HEK293T (cell line): ENCODE measurements at regions not wholly inside any gene's neighbourhood (a gene's known extent, or its start where the extent isn't known, plus 50 kb on each side); places are given as distances from the start of the nearest gene placed in this dataset.
A peak's percentile ranks its signal among the peaks of the same experiment; 100 is the strongest.

Source experiments
- CTCF ChIA-PET: fragments of 350-600 bp; formaldehyde crosslinking; extraction: SDS; loops from one replicate; lab custom pipeline; 2021; ENCODE audit warnings: antibody characterized with exemption, inconsistent platforms; lab: Yijun Ruan, JAX
- POLR2A ChIA-PET: fragments of 350-600 bp; formaldehyde crosslinking; extraction: SDS; loops from one replicate; lab custom pipeline; 2020; ENCODE audit warnings: antibody characterized with exemption, inconsistent platforms; lab: Yijun Ruan, JAX
- DNase-seq: peaks from one replicate; pipeline ENCODE4 v3.0.0; 2012; ENCODE audit warnings: mixed read lengths; ENCODE audit errors: extremely low spot score
- ARNT ChIP-seq: fragments of 450-650 bp; IDR thresholded peaks from 2 replicates; pipeline ENCODE4 v1.6.1; 2017; ENCODE audit warnings: mild to moderate bottlenecking
- BHLHE40 ChIP-seq: fragments of 450-650 bp; IDR thresholded peaks from 2 replicates; pipeline ENCODE4 v1.6.1; 2016; ENCODE audit warnings: mild to moderate bottlenecking, moderate library complexity, borderline replicate concordance
- CTBP1 ChIP-seq: fragments of 450-650 bp; IDR thresholded peaks from 2 replicates; pipeline ENCODE4 v1.6.1; 2016; ENCODE audit warnings: borderline replicate concordance
- ELF4 ChIP-seq: fragments of 450-650 bp; IDR thresholded peaks from 2 replicates; pipeline ENCODE4 v1.6.1; 2017; ENCODE audit warnings: antibody characterized with exemption
- FOXA1 ChIP-seq: fragments of 450-650 bp; IDR thresholded peaks from 2 replicates; pipeline ENCODE4 v1.6.1; 2016; ENCODE audit warnings: mild to moderate bottlenecking
- FOXK2 ChIP-seq: fragments of 450-650 bp; IDR thresholded peaks from 2 replicates; pipeline ENCODE4 v1.6.1; 2016; ENCODE audit warnings: mild to moderate bottlenecking
- FOXM1 ChIP-seq: fragments of 450-650 bp; IDR thresholded peaks from 2 replicates; pipeline ENCODE4 v1.6.1; 2017; ENCODE audit warnings: mild to moderate bottlenecking, borderline replicate concordance
- HDGF ChIP-seq: fragments of 450-650 bp; IDR thresholded peaks from 2 replicates; pipeline ENCODE4 v1.6.1; 2017; ENCODE audit warnings: antibody characterized with exemption, borderline replicate concordance
- L3MBTL2 ChIP-seq: fragments of 450-650 bp; conservative IDR thresholded peaks from 2 replicates; pipeline ENCODE4 v1.6.1; 2016; ENCODE audit warnings: mild to moderate bottlenecking
- LEF1 ChIP-seq: fragments of 450-650 bp; IDR thresholded peaks from 2 replicates; pipeline ENCODE4 v1.6.1; 2017; ENCODE audit warnings: mild to moderate bottlenecking, borderline replicate concordance
- NFRKB ChIP-seq: fragments of 450-650 bp; IDR thresholded peaks from 2 replicates; pipeline ENCODE4 v1.6.1; 2016; ENCODE audit warnings: mild to moderate bottlenecking, moderate library complexity
- PKNOX1 ChIP-seq: fragments of 450-650 bp; IDR thresholded peaks from 2 replicates; pipeline ENCODE4 v1.6.1; 2016
- SP1 ChIP-seq: fragments of 450-650 bp; IDR thresholded peaks from 2 replicates; pipeline ENCODE4 v1.6.1; 2017
- SUZ12 ChIP-seq: fragments of 450-650 bp; IDR thresholded peaks from 2 replicates; pipeline ENCODE4 v1.6.1; 2016; ENCODE audit warnings: mild to moderate bottlenecking
- TARDBP ChIP-seq: fragments of 450-650 bp; IDR thresholded peaks from 2 replicates; pipeline ENCODE4 v1.6.1; 2016
- ZNF384 ChIP-seq: fragments of 450-650 bp; IDR thresholded peaks from 2 replicates; pipeline ENCODE4 v1.6.1; 2016

GRCh38 chr6:14353798-14354197 is 236.2 kb downstream of the CD83 start:
- POLR2A ChIA-PET = no interaction called here
- CTCF ChIA-PET = no interaction called here
- DNase-seq = no peak
- TF ChIP-seq HDGF (no peak), NFRKB (no peak), BHLHE40 (no peak), FOXM1 (no peak), ZNF384 (no peak), FOXK2 (no peak), PKNOX1 (no peak), SUZ12 (no peak), SP1 (no peak), FOXA1 (no peak), ARNT (no peak), ELF4 (no peak), TARDBP (no peak), L3MBTL2 (no peak)

GRCh38 chr6:14354919-14355572 is 237.5 kb downstream of the CD83 start:
- DNase-seq = no peak
- ChIA-PET POLR2A (no interaction called here), CTCF (no interaction called here)
- no peak for TF ChIP-seq FOXM1
- TF ChIP-seq NFRKB = no peak
- no peak for TF ChIP-seq BHLHE40
- no peak for TF ChIP-seq ELF4

GRCh38 chr6:14359438-14359837 is 241.9 kb downstream of the CD83 start:
- DNase-seq = no peak
- no peak for TF ChIP-seq FOXA1
- no peak for TF ChIP-seq L3MBTL2
- TF ChIP-seq BHLHE40 = no peak
- no peak for TF ChIP-seq PKNOX1
- TF ChIP-seq ELF4 = no peak
- TF ChIP-seq TARDBP = no peak
- TF ChIP-seq FOXK2 = no peak
- no peak for TF ChIP-seq NFRKB
- no peak for TF ChIP-seq FOXM1
- no peak for TF ChIP-seq ZNF384
- TF ChIP-seq HDGF = no peak
- TF ChIP-seq SP1 = no peak
- no peak for TF ChIP-seq LEF1
- TF ChIP-seq SUZ12 = no peak
- TF ChIP-seq ARNT = no peak
- TF ChIP-seq CTBP1 = no peak
- CTCF ChIA-PET = no interaction called here
- POLR2A ChIA-PET = no interaction called here

GRCh38 chr6:14360565-14360964 is 243.0 kb downstream of the CD83 start:
- DNase-seq = no peak
- CTCF ChIA-PET = no interaction called here

GRCh38 chr6:14361297-14361696 is 243.7 kb downstream of the CD83 start:
- POLR2A ChIA-PET = interaction anchor here (0.5 kb wide), 1 partner anchor 52 kb away, joined by 3 read pairs; no protein-coding TSS in a partner anchor
- CTCF ChIA-PET = no interaction called here
- no peak for DNase-seq
- TF ChIP-seq L3MBTL2 (no peak), LEF1 (no peak)

More at GRCh38 chr6:14360565-14360964, 243.0 kb downstream of the CD83 start:
- POLR2A ChIA-PET = interaction anchor here (0.5 kb wide), 1 partner anchor 51 kb away, joined by 3 read pairs; no protein-coding TSS in a partner anchor
- TF ChIP-seq FOXA1 (no peak), ARNT (no peak), NFRKB (no peak)

GRCh38 chr6:14361956-14362587 is 244.5 kb downstream of the CD83 start:
- POLR2A ChIA-PET = no interaction called here
- CTCF ChIA-PET = interaction anchor here (0.6 kb wide), 1 partner anchor 156 kb away, joined by 3 read pairs; no protein-coding TSS in a partner anchor
- no peak for TF ChIP-seq TARDBP
- no peak for TF ChIP-seq NFRKB
- TF ChIP-seq SP1 = no peak
- TF ChIP-seq CTBP1 = no peak
- TF ChIP-seq LEF1 = no peak
- no peak for TF ChIP-seq BHLHE40
- no peak for TF ChIP-seq FOXA1
- DNase-seq = no peak

- ChIA-PET CTCF (no interaction called here), POLR2A (no interaction called here)
- TF ChIP-seq ZNF384 = no peak
- TF ChIP-seq CTBP1 = no peak
- no peak for TF ChIP-seq TARDBP
- TF ChIP-seq SP1 = no peak
- no peak for TF ChIP-seq FOXK2
- no peak for TF ChIP-seq FOXM1
- no peak for TF ChIP-seq L3MBTL2
- TF ChIP-seq PKNOX1 = peak; percentile 80
- DNase-seq = no peak
Observed at GRCh38 chr6:14364370-14364769, 246.8 kb downstream of the CD83 start.
